ENCODE measurements at regions not wholly inside any gene's neighbourhood (a gene's known extent, or its start where the extent isn't known, plus 50 kb on each side); places are given as distances from the start of the nearest gene placed in this dataset.
"Not testable (repeated sequence)": the region's sequence is repeated elsewhere in the genome, so short reads cannot be mapped to it uniquely, and the experiment has no call there.

DNA sequence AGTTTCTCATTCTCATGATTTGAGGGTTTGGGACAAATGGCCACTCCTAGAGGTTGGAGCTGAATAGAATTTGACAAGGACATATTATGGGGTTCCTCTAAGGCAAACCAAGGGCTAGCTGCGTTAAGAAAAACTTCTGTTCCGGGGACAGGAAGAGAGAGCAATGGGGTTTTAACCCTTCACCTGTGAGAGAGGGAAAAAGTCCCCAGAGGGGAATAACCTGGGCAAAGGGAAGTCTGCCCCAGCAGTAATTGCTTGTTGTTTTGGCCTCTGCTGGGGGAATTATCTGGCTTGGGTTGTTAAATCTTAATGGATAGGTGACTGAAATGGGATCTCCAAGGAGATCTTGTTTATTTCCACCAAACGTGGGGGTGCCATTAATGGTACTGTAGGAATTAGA is 110.1 kb upstream of the MOCS2 start:
- DNase-seq, result no peak

DNA sequence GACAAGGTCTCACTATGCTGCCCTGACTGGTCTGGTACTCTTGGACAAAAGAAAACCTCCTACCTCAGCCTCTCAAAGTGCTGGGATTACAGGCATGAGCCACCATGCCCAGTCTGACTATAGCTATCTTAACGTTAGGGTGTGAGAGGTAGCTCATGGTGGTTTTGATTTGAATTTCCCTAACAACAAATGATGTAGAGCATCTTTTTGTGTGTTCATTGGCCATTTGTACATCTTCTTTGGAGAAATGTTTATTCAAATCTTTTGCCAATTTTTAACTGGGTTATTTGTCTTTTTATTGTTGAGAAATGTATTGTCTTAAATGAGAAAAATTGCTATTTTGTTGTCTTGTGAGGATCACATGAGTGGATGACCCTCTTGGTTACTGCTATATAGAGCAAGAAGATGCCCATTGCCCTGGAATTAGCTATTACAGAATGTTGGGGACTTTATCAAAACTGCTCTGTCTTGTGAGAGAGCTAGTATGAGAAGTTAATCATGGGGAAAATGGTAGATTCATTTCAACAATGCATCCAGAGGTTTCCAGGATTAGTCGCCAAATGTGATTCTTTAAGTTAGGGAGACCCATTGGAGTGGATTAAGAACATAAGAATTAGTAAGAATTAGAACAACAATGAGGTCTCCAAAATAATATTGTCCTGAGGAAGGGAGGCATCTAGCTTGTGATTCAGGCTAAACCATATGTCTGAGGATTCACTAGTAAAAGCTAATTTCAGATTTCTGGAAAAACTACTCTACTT is 124.3 kb upstream of the MOCS2 start:
- DNase-seq, result no peak

GRCh38 chr5:53236683-53237082 is 127.1 kb upstream of the MOCS2 start:
- no peak for DNase-seq

GRCh38 chr5:53237876-53238275 is 128.3 kb upstream of the MOCS2 start:
- no peak for DNase-seq

GRCh38 chr5:53239301-53239990 is 129.9 kb upstream of the MOCS2 start:
- no peak for DNase-seq

GRCh38 chr5:53240661-53241060 is 131.1 kb upstream of the MOCS2 start:
- no peak for DNase-seq

DNA sequence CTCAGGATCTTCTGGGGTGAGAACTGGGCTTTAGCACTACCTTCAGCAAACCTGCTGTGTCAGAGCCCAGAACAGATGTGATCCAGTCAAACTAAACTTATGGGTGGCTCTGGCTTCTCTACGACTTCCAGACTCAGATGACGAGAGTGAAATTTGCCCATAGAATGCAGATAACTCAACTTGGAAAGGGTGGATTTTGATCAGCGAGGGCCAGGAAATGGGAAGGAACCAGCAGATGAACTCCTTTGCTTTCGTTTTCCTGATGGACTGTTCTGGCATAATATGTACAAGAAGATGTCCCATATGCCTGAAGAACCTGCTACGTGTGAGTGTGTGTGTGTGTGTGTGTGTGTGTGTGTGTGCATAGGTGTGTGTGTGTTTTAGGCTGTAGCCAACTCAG is 132.0 kb upstream of the MOCS2 start:
- no peak for DNase-seq

DNA sequence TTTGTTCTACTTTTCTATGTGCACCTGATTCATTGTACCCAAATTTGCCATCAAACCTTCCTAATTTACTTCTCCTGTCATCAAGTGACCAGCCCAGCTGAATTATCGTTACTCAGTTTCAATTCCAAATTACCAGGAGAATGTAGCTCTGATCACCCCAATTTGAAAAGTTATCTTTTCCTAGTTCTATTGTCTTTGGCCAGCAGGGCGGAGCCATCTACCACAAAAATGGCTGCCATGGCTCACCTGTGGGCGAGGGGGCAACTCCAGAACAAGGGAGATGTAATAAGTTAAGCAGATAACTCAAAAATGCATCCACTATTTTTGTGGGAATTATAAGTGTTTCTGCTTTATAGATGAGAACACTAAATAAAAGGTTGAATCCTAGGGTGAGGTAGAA is 133.8 kb upstream of the MOCS2 start:
- DNase-seq, result no peak

- no peak for DNase-seq
Measured at GRCh38 chr5:53246042-53246836, 136.7 kb upstream of the MOCS2 start.

DNA sequence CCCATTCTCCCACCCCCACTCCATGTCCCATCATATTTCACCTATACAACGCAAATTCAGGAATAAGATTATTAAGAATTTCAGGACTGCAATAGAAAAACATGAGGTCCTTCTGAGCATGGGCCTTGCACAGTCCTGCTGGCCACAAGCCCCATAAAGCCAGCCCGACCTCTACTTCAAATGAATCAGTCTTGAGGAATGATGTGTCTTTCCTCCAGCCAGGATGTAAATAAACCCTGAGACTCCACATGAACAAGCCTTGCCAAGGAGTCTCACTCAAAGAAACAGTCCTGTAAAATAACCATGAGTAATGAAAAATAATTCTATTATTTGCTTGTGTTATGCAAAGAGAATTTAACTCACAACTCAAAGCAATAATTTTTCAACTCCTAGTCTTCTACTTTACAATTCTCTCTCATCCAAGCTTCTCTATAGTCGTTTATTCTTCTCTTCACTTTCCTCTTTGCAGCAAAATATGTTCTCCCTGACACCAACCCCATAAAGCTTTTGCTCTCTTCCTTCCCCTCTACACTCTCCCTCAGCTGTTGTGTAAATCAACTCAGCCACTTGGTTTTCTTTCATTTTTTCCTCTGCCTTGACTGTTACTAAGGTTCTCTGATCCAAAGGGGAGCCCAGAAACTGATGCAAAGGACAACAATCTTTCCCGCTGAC is 140.1 kb upstream of the MOCS2 start:
- DNase-seq, result no peak

DNA sequence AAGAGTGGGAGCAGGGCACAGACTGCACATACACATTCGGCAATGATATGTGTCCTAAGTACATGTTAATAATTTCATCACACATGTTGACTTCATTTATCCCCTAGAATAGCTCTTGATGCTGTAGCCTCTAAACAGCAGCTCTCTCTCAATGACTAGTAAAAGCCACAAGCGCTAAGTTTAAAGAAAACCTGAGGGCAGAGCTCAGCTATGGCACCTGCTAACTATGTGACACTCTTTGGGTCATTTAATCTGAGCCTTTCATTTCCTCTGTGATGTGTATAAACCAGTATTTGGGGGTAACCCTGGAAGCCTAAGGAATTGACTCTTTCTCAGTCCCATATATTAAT is 140.6 kb upstream of the MOCS2 start:
- no peak for DNase-seq

- DNase-seq, result no peak
Measured at GRCh38 chr5:53253421-53253871, 143.9 kb upstream of the MOCS2 start.

DNA sequence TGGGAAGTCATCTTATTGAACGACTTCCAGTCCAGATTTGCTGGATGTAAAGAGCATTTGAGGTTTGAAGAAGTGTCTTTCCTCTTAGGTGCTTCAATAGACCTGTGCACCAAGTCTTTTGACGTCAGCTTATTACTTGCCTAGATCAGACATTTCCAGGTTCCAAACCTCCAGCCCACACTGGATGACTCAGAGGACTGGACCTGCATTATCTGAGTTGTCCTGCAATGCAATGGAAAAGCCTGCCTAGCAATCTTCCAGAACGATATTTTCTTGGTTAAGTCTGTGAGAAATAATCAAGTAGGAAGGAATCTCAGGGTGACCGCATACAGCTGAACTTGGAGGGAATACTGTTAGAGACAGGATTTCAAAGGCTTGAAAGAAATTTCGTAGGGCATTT is 147.2 kb upstream of the MOCS2 start:
- no peak for DNase-seq

DNA sequence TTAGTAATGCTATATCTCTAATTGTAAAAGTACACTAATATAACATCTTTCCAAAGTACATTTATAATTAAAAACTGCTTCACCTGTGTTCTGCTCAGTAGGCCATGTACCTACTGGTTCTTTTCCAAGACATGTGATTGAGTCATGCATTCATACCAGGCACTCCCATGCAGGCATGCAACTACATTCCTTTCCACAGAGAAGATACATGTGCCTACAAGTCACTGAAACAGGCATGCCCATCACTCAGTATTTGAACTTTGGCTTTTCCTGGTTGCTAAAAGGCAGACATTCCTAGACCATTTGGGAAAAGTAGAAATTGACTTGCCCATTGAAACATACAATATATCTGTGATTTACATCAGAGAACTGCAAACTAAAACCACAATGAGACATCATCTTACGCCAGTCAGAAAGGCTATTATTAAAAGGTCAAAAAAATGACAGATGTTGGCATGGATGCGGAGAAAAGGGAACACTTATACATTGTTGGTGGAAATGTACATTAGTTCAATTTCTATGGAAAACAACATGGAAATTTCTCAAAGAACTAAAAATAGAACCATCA is 148.3 kb upstream of the MOCS2 start:
- no peak for DNase-seq

GRCh38 chr5:53259176-53259575 is 149.6 kb upstream of the MOCS2 start:
- no peak for DNase-seq

DNA sequence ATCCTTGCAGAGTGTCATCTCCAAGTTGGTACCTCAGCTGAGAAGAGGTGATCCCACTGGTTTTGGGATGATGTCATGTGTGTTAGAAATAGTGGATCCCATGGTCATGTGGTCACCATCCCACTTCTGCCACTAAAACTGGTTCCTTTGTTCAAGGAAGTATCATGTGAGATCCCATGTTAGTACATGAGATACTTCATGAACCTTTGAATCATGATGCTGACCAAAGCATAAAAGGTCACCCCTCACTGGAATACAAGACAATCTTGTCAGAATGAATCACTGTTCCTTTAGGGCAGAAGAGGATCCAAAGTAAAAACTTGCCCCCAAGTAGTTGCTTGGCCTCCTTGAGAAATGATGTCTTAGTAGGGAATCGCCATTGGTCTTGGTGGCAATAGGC is 150.9 kb upstream of the MOCS2 start:
- DNase-seq, result no peak

GRCh38 chr5:53261245-53261644 is 151.7 kb upstream of the MOCS2 start:
- no peak for DNase-seq

DNA sequence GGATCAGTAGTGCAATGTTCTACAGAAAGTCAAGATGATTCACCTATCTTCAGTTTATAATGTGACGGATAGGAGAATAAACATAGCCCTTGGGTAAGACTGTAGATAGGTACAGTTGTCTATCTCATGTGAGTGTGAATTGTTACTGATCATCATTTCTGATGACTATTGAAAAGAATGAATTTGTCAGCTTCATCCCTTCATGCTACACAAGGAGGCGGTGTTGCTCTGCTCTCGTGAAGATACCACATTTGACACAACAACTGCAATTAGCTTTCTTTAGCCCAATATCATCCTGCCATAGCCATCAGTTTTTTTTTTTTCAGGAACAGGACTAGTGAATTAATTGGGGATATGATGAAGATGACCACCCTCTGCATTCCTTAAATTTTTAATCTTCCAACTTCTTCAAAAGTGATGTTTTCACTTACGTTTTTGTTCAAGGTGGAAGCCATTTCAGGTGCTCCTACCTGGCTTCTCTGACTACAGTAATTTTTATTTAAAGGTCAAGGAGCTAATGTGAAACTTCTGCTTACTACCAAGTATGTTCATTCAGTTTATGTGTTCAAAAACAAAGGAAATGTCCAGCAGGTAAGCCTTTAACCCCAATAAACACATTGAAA is 152.9 kb upstream of the MOCS2 start:
- DNase-seq, result no peak

DNA sequence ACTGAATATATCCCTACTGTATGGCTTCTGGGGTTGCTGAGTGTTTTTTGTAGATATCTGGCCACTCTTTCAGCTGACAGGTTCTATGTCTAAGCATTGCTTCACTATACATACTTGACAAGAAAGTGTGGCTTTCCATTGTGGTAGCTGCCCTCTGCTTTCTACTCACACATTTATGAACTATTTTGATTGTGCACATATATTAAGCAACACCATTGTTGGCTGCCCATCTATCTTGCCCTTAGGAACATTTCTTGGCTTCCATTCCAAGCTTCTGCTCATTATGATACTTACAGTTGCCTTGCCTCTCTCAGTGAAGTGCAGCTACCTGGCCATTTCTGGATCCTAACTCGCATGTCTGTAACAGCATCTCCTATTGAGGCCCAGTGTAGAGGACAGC is 153.6 kb upstream of the MOCS2 start:
- DNase-seq, result no peak

DNA sequence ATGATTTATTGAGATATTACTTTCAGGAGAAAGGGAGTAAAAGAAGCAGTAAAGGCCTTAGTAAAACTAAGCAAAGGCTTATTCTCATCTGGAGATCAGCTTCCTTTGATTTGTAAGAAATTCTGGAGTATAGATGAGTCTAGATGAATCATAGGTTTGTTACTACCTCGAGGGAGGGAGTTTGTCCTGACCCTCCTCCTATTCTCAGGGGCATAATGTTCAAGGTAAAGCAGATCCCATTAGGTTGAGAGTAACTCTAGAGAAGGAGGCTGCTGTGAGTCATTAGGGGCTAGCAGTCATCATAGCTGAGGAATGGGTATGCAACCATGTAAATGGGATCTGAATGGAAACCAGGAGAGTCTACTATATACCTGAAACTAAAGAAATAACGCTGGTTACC is 155.5 kb upstream of the MOCS2 start:
- no peak for DNase-seq

GRCh38 chr5:53268241-53268640 is 158.7 kb upstream of the MOCS2 start:
- DNase-seq, result not testable (repeated sequence)

DNA sequence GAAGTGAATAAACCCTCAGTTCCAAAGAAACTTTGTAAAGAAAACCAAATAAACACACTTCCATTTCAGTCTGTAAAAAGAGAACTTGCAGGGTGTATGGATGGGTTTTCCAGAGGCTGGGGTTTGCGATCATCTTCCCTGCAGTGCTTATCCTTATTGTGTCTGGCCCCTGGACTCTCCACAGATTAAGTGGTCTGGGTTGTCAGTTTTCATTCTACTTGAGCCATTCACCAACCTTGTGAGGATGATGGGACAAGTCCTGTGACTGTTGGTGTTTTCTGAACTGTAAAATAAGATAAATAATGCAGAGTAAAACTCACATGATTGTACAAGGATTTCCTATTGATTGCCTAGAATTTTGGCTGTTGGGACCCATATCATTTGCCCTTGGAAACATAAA is 166.1 kb upstream of the MOCS2 start:
- DNase-seq, result no peak

DNA sequence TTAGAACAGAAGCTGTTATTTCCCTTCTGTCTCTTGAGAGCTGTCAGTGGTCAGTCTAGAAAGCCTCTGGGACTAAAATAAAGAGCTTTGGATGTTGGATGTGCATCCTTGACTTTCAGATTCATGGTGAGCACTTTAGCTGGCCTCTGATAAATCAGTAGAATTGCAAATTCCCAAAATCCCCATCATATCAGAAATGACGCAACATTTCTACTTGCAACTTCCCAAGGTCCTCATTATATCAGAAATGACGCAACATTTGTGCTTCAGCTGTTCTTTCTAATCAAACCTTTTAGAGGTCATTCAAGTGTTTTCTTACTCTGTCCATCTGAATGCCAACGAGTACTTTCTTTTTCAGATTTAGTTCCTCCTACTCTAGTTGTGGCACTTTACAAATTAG is 167.3 kb upstream of the MOCS2 start:
- no peak for DNase-seq
